Keratinocyte (primary cell): ENCODE measurements at regions not wholly inside any gene's neighbourhood (a gene's known extent, or its start where the extent isn't known, plus 50 kb on each side); places are given as distances from the start of the nearest gene placed in this dataset.

ENCODE experiments used
- EZH2 ChIP-seq: IDR thresholded peaks from one replicate; pipeline ENCODE4 v1.6.1; 2012; ENCODE audit warnings: inconsistent platforms, mild to moderate bottlenecking, low read length, moderate library complexity
- TF ChIP-seq, protein P1 (sequence below), 3 experiments: IDR thresholded peaks in 1 of 3; conservative IDR thresholded peaks in 1 of 3; optimal IDR thresholded peaks in 1 of 3; 2 replicates in 2 of 3; 3 replicates in 1 of 3; pipeline versions ENCODE3 to v1.5.1; 2011; ENCODE audit warnings: low read length in 3 of 3, mild to moderate bottlenecking in 3 of 3, moderate library complexity in 2 of 3, control low read depth in 1 of 3, inconsistent platforms in 1 of 3; ENCODE audit not compliant: insufficient read depth in 2 of 3; ENCODE audit errors: extremely low read depth in 1 of 3

DNA sequence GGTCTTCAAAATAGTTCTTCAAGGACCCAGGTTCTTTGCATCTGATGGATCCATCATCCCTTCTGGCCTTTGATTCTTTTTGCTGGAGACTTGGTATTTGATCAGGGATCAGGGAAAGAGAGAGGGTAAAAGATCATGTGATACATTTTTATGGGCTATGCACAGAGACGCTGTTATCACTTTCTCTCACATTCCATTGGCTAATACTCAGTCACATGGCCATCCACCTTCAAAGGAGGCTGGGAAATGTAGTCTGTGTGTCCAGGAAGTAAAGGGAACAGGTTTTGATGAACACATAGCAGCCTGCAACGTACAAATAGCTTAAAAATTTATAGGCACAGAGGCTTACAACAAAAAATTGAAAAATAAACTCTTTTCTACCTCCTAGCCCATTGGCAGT, 629.6 kb upstream of the FANCL start:
- TF ChIP-seq, protein P1, sequence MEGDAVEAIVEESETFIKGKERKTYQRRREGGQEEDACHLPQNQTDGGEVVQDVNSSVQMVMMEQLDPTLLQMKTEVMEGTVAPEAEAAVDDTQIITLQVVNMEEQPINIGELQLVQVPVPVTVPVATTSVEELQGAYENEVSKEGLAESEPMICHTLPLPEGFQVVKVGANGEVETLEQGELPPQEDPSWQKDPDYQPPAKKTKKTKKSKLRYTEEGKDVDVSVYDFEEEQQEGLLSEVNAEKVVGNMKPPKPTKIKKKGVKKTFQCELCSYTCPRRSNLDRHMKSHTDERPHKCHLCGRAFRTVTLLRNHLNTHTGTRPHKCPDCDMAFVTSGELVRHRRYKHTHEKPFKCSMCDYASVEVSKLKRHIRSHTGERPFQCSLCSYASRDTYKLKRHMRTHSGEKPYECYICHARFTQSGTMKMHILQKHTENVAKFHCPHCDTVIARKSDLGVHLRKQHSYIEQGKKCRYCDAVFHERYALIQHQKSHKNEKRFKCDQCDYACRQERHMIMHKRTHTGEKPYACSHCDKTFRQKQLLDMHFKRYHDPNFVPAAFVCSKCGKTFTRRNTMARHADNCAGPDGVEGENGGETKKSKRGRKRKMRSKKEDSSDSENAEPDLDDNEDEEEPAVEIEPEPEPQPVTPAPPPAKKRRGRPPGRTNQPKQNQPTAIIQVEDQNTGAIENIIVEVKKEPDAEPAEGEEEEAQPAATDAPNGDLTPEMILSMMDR (optimal IDR thresholded peaks at IDR 0.05 in 1 of 3, IDR thresholded peaks at IDR 0.05 in 1 of 3, conservative IDR thresholded peaks at IDR 0.05 in 1 of 3; ENCODE audit: extremely low read depth in 1 of 3, insufficient read depth in 2 of 3, low read length in 3 of 3) = no peak
- TF ChIP-seq EZH2 = no peak
